ENCODE measurements at regions not wholly inside any gene's neighbourhood (a gene's known extent, or its start where the extent isn't known, plus 50 kb on each side); places are given as distances from the start of the nearest gene placed in this dataset.

DNA sequence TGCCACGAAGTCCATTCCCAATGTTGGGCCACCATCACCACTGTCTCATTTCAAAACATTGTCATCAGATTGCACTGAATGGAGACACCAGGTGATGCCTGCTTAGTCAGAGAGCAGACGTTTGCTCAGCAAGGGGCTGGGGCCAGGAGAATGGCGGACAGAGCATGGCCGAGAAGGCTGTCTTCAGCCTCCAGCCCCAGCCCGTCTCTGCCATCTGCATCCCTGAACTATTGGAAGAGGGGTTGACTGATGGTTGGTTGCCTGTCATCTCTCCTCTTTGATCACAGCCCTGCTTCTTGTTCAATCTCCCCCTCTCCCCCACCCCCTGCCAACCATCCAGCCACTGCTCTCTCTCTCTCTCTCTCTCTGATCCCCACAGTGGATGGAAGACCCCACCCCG lies 140.9 kb downstream of the SHOX start:
- DNase-seq (ENCODE audit: low read depth in 1 of 2, low spot score in 1 of 2) = no peak
- no peak for ATAC-seq
- POLR2A ChIA-PET = no interaction called here
- Histone ChIP-seq H3K4me2 (no peak overlapping the region), H3K4me1 (0 out of 3 replicates have a peak, but pooled peaks cover under 1% of the 10 kb centered on the region), H3K9me3 (no peaks in the 10 kb centered on the region), H3K27ac (no peak overlapping the region), H3K4me3 (no peak overlapping the region)
- CTCF ChIA-PET = no interaction called here
- no peak for FAIRE-seq
- TF ChIP-seq RFX5 (IDR thresholded peaks at IDR 0.05) (no peak), ZSCAN20 (CRISPR knock-in tag; IDR thresholded peaks at IDR 0.05) (no peak), JUN (IDR thresholded peaks at IDR 0.05) (no peak), FOSL2 (IDR thresholded peaks at IDR 0.05) (no peak), FOSL2 (CRISPR knock-in tag; IDR thresholded peaks at IDR 0.05) (no peak), NR3C1 (IDR thresholded peaks at IDR 0.05) (no peak)
- 1% methylated on average over 6 of the region's 6 CpGs for WGBS (ENCODE audit: missing lambda C conversion rate)

DNA sequence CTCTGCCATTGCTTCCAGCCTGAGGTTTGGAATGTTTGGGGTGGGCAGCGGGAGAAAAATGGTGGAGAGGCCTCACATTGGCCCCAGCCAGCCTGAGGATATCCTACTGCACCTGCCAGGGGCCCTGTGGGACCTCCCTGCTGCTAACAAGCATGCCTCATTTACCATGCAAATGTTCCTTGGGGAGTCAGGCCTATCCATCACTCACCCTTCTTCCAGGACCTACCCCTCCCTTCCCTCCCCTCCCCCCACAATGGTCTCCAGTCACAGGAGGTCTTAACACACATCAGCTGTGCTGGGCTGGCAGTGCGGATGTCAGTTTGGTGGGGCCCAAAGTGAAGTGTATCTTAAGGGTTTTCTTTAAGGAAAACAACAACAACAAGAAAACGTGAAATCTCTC lies 139.2 kb downstream of the SHOX start:
- H3K27ac ChIP-seq = no peak overlapping the region
- FAIRE-seq (no peak), DNase-seq (ENCODE audit: low read depth in 1 of 2, low spot score in 1 of 2) (no peak), ATAC-seq (no peak)
- no peak overlapping the region for H3K4me3 ChIP-seq
- H3K9me3 ChIP-seq = no peaks in the 10 kb centered on the region
- POLR2A ChIA-PET = no interaction called here
- H3K4me2 ChIP-seq = no peak overlapping the region
- H3K4me1 ChIP-seq = no peaks in the 10 kb centered on the region
- TF ChIP-seq FOSB (CRISPR knock-in tag; IDR thresholded peaks at IDR 0.05) = no peak
- TF ChIP-seq KDM1A (IDR thresholded peaks at IDR 0.05; ENCODE audit: low read depth) = no peak
- no peak for TF ChIP-seq EP300 (IDR thresholded peaks at IDR 0.05)
- no peak for TF ChIP-seq RFX5 (IDR thresholded peaks at IDR 0.05)
- TF ChIP-seq TP53 (CRISPR knock-in tag; IDR thresholded peaks at IDR 0.05) = no peak
- TF ChIP-seq SMC3 (IDR thresholded peaks at IDR 0.05) = no peak
- no peak for TF ChIP-seq NR3C1 (IDR thresholded peaks at IDR 0.05)
- WGBS (ENCODE audit: missing lambda C conversion rate) = 2% methylated on average over 3 of the region's 3 CpGs
- CTCF ChIA-PET = no interaction called here

DNA sequence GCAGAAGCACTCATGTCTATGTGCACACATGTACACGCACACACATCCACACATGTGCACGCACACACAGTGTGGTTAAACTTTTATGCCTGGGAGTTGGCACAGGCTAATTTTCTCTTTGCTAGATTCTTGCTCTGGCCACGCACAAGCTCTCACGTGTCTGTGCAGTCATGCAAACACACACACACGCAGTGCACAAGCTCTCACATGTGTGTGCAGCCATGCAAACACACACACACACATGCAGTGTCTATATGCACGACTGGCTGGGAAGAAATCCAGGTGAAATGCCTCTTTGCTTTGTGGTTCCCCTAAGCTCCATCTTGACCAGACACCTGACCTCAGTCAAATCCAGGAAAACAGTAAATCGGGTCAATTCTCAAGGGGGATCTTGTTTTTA lies 138.0 kb downstream of the SHOX start:
- Histone ChIP-seq H3K4me3 (no peak overlapping the region), H3K9me3 (no peaks in the 10 kb centered on the region), H3K4me2 (no peak overlapping the region), H3K4me1 (no peaks in the 10 kb centered on the region), H3K27ac (no peak overlapping the region)
- POLR2A ChIA-PET = no interaction called here
- CTCF ChIA-PET = no interaction called here
- FAIRE-seq (no peak), DNase-seq (ENCODE audit: low read depth in 1 of 2, low spot score in 1 of 2) (no peak), ATAC-seq (no peak)
- TF ChIP-seq NFE2L2 (conservative IDR thresholded peaks at IDR 0.05; ENCODE audit: low read length) (no peak), PHF8 (IDR thresholded peaks at IDR 0.05; ENCODE audit: borderline replicate concordance, low read depth) (no peak), ZC3H11A (IDR thresholded peaks at IDR 0.05) (no peak), RCOR1 (IDR thresholded peaks at IDR 0.05; ENCODE audit: low read depth, low read length) (no peak), HOXA7 (CRISPR knock-in tag; IDR thresholded peaks at IDR 0.05) (no peak), EHF (CRISPR knock-in tag; IDR thresholded peaks at IDR 0.05) (no peak), GATA3 (IDR thresholded peaks at IDR 0.05; ENCODE audit: borderline replicate concordance) (no peak), CBX8 (IDR thresholded peaks at IDR 0.05) (no peak), ZFP36 (IDR thresholded peaks at IDR 0.05; ENCODE audit: borderline replicate concordance, partially characterized antibody) (no peak), TP53 (CRISPR knock-in tag; IDR thresholded peaks at IDR 0.05) (no peak), MAZ (IDR thresholded peaks at IDR 0.05; ENCODE audit: borderline replicate concordance, low read depth, low read length) (no peak)
- TF ChIP-seq, protein P1, sequence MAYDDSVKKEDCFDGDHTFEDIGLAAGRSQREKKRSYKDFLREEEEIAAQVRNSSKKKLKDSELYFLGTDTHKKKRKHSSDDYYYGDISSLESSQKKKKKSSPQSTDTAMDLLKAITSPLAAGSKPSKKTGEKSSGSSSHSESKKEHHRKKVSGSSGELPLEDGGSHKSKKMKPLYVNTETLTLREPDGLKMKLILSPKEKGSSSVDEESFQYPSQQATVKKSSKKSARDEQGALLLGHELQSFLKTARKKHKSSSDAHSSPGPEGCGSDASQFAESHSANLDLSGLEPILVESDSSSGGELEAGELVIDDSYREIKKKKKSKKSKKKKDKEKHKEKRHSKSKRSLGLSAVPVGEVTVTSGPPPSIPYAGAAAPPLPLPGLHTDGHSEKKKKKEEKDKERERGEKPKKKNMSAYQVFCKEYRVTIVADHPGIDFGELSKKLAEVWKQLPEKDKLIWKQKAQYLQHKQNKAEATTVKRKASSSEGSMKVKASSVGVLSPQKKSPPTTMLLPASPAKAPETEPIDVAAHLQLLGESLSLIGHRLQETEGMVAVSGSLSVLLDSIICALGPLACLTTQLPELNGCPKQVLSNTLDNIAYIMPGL (CRISPR knock-in tag; IDR thresholded peaks at IDR 0.05; ENCODE audit: borderline replicate concordance) = no peak
- TF ChIP-seq, protein P2, sequence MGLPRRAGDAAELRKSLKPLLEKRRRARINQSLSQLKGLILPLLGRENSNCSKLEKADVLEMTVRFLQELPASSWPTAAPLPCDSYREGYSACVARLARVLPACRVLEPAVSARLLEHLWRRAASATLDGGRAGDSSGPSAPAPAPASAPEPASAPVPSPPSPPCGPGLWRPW (IDR thresholded peaks at IDR 0.05) = no peak
- TF ChIP-seq, protein P3, sequence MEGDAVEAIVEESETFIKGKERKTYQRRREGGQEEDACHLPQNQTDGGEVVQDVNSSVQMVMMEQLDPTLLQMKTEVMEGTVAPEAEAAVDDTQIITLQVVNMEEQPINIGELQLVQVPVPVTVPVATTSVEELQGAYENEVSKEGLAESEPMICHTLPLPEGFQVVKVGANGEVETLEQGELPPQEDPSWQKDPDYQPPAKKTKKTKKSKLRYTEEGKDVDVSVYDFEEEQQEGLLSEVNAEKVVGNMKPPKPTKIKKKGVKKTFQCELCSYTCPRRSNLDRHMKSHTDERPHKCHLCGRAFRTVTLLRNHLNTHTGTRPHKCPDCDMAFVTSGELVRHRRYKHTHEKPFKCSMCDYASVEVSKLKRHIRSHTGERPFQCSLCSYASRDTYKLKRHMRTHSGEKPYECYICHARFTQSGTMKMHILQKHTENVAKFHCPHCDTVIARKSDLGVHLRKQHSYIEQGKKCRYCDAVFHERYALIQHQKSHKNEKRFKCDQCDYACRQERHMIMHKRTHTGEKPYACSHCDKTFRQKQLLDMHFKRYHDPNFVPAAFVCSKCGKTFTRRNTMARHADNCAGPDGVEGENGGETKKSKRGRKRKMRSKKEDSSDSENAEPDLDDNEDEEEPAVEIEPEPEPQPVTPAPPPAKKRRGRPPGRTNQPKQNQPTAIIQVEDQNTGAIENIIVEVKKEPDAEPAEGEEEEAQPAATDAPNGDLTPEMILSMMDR (IDR thresholded peaks at IDR 0.05) = no peak
- TF ChIP-seq, protein P4, sequence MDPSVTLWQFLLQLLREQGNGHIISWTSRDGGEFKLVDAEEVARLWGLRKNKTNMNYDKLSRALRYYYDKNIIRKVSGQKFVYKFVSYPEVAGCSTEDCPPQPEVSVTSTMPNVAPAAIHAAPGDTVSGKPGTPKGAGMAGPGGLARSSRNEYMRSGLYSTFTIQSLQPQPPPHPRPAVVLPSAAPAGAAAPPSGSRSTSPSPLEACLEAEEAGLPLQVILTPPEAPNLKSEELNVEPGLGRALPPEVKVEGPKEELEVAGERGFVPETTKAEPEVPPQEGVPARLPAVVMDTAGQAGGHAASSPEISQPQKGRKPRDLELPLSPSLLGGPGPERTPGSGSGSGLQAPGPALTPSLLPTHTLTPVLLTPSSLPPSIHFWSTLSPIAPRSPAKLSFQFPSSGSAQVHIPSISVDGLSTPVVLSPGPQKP (IDR thresholded peaks at IDR 0.05; ENCODE audit: low read depth, low read length) = no peak
- TF ChIP-seq, protein P5, sequence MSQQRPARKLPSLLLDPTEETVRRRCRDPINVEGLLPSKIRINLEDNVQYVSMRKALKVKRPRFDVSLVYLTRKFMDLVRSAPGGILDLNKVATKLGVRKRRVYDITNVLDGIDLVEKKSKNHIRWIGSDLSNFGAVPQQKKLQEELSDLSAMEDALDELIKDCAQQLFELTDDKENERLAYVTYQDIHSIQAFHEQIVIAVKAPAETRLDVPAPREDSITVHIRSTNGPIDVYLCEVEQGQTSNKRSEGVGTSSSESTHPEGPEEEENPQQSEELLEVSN (IDR thresholded peaks at IDR 0.05; ENCODE audit: borderline replicate concordance, low read depth) = no peak
- whole genome bisulfite sequencing (ENCODE audit: missing lambda C conversion rate) = 8% methylated on average over 7 of the region's 7 CpGs
